GM23338 (cell line): ENCODE measurements at regions not wholly inside any gene's neighbourhood (a gene's known extent, or its start where the extent isn't known, plus 50 kb on each side); places are given as distances from the start of the nearest gene placed in this dataset.

Experiments
- ATAC-seq: fragments of 200-7000 bp; cut with Tn5 transposase; 3 replicates; pipeline ENCODE4 v1.9.1; 2020
- DNase-seq: peaks from one replicate; pipeline ENCODE4 v3.0.0-alpha.2; 2015; ENCODE audit warnings: low spot score
- H2AFZ ChIP-seq: fragments of 200-600 bp; sonication (generic); 2 replicates; pipeline ENCODE4 v1.8.0; 2016; ENCODE audit warnings: antibody characterized with exemption, mild to moderate bottlenecking, moderate library complexity
- H3F3A ChIP-seq: fragments of 200-600 bp; sonication (generic); replicated peaks from 2 replicates; pipeline ENCODE4 v1.8.0; 2017; ENCODE audit warnings: antibody characterized with exemption, mixed run types, low read depth
- H3K27ac ChIP-seq: fragments of 200-600 bp; sonication (generic); 2 replicates; pipeline ENCODE4 v1.6.1; 2016; ENCODE audit warnings: low read depth
- H3K27me3 ChIP-seq: fragments of 200-600 bp; sonication (generic); 2 replicates; pipeline ENCODE4 v1.8.0; 2016; ENCODE audit warnings: mild to moderate bottlenecking, mixed run types, moderate library complexity; ENCODE audit not compliant: insufficient read depth
- H3K36me3 ChIP-seq: fragments of 200-600 bp; sonication (generic); 2 replicates; pipeline ENCODE4 v1.8.0; 2016; ENCODE audit warnings: mild to moderate bottlenecking; ENCODE audit not compliant: insufficient read depth
- H3K4me1 ChIP-seq: fragments of 200-600 bp; sonication (generic); 2 replicates; pipeline ENCODE4 v1.8.0; 2016; ENCODE audit warnings: mild to moderate bottlenecking, moderate library complexity; ENCODE audit not compliant: insufficient read depth
- H3K4me2 ChIP-seq: fragments of 200-600 bp; sonication (generic); 2 replicates; pipeline ENCODE4 v1.7.1; 2017; ENCODE audit warnings: mixed run types
- H3K4me3 ChIP-seq: fragments of 200-600 bp; sonication (generic); 2 replicates; pipeline ENCODE4 v1.6.1; 2016; ENCODE audit warnings: mixed run types
- H3K79me2 ChIP-seq: fragments of 200-600 bp; sonication (generic); replicated peaks from 2 replicates; pipeline ENCODE4 v1.8.0; 2017; ENCODE audit warnings: mild to moderate bottlenecking; ENCODE audit not compliant: insufficient read depth
- H3K9me2 ChIP-seq: fragments of 200-600 bp; sonication (generic); 2 replicates; pipeline ENCODE4 v1.8.0; 2017; ENCODE audit not compliant: insufficient read depth
- H4K20me1 ChIP-seq: fragments of 200-600 bp; sonication (generic); replicated peaks from 2 replicates; pipeline ENCODE4 v1.8.0; 2017; ENCODE audit warnings: mild to moderate bottlenecking; ENCODE audit not compliant: insufficient read depth
- H3K27ac Mint-ChIP-seq: 2 replicates; pipeline ENCODE4 v1.8.0; 2020; ENCODE audit warnings: inconsistent platforms, mild to moderate bottlenecking, moderate library complexity, mixed read lengths
- H3K27me3 Mint-ChIP-seq: 3 replicates; pipeline ENCODE4 v1.8.0; 2022; ENCODE audit warnings: low read depth, mild to moderate bottlenecking, moderate library complexity, mixed read lengths, inconsistent platforms; ENCODE audit not compliant: insufficient read depth, poor library complexity
- H3K36me3 Mint-ChIP-seq: 3 replicates; pipeline ENCODE4 v1.8.0; 2021; ENCODE audit warnings: low read depth, mild to moderate bottlenecking, inconsistent platforms, moderate library complexity, mixed read lengths
- H3K4me1 Mint-ChIP-seq: 3 replicates; pipeline ENCODE4 v1.8.0; 2020; ENCODE audit warnings: mild to moderate bottlenecking, inconsistent platforms, mixed read lengths
- H3K4me3 Mint-ChIP-seq: 3 replicates; pipeline ENCODE4 v1.8.0; 2021; ENCODE audit warnings: moderate library complexity, mild to moderate bottlenecking, inconsistent platforms, mixed read lengths
- H3K9me3 Mint-ChIP-seq: 3 replicates; pipeline ENCODE4 v1.8.0; 2020; ENCODE audit warnings: moderate library complexity, mild to moderate bottlenecking, inconsistent platforms, mixed read lengths
- CREB1 ChIP-seq: fragments of 250-450 bp; sonication (Bioruptor Pico); IDR thresholded peaks from 2 replicates; pipeline ENCODE4 v1.5.0; 2020; ENCODE audit warnings: low read depth, mild to moderate bottlenecking, moderate library complexity
- CTCF ChIP-seq, 2 experiments: fragments of 200-600 bp in 1 of 2; sonication (generic) in 1 of 2; conservative IDR thresholded peaks; 2 replicates each; pipeline versions ENCODE4 v1.5.1 to v1.6.1; 2016 to 2017; ENCODE audit warnings: antibody characterized with exemption in 2 of 2, low read depth in 2 of 2, mild to moderate bottlenecking in 2 of 2, moderate library complexity in 1 of 2
- ETS1 ChIP-seq: IDR thresholded peaks from 2 replicates; pipeline ENCODE4 v1.6.1; 2016; ENCODE audit warnings: antibody characterized with exemption
- EZH2 ChIP-seq: fragments of 200-600 bp; sonication (generic); IDR thresholded peaks from one replicate; pipeline ENCODE4 v1.8.0; 2017; ENCODE audit warnings: antibody characterized with exemption, mild to moderate bottlenecking, low read depth; ENCODE audit not compliant: unreplicated experiment
- JUNB ChIP-seq: IDR thresholded peaks from one replicate; pipeline ENCODE4 v1.6.1; 2016; ENCODE audit warnings: antibody characterized with exemption; ENCODE audit not compliant: unreplicated experiment
- NANOG ChIP-seq: IDR thresholded peaks from 2 replicates; pipeline ENCODE4 v1.6.1; 2016; ENCODE audit warnings: antibody characterized with exemption, borderline replicate concordance
- POLR2AphosphoS5 ChIP-seq: IDR thresholded peaks from 2 replicates; pipeline ENCODE4 v1.6.1; 2016; ENCODE audit warnings: antibody characterized with exemption, low read depth
- REST ChIP-seq: IDR thresholded peaks from one replicate; pipeline ENCODE4 v1.6.1; 2018; ENCODE audit warnings: antibody characterized with exemption; ENCODE audit not compliant: unreplicated experiment
- STAT1 ChIP-seq: IDR thresholded peaks from one replicate; pipeline ENCODE4 v1.6.1; 2016; ENCODE audit warnings: antibody characterized with exemption; ENCODE audit not compliant: unreplicated experiment
- ZNF114 ChIP-seq: fragments of 250-450 bp; sonication (Bioruptor Pico); IDR thresholded peaks from 2 replicates; pipeline ENCODE4 v1.5.0; 2020; ENCODE audit warnings: mild to moderate bottlenecking, moderate library complexity

- Mint-ChIP-seq H3K4me3 (no peak overlapping the region), H3K4me1 (peaks cover 37% of the 10 kb centered on the region), H3K36me3 (no peaks in the 10 kb centered on the region), H3K27ac (no peak overlapping the region), H3K9me3 (no peaks in the 10 kb centered on the region), H3K27me3 (peaks cover 36% of the 10 kb centered on the region)
- no peaks in the 10 kb centered on the region for H3K9me2 ChIP-seq
- H3K27ac ChIP-seq, result no peak overlapping the region
- peaks cover 25% of the 10 kb centered on the region for H3K4me1 ChIP-seq
- no peaks in the 10 kb centered on the region for H3K36me3 ChIP-seq
- H3K27me3 ChIP-seq, result peaks cover 49% of the 10 kb centered on the region
- no peaks in the 10 kb centered on the region for H3F3A ChIP-seq
- no peaks in the 10 kb centered on the region for H4K20me1 ChIP-seq
- TF ChIP-seq JUNB (no peak), POLR2AphosphoS5 (no peak), NANOG (no peak)
- no peak overlapping the region for H3K4me3 ChIP-seq
- DNase-seq (peak; percentile 30), ATAC-seq (peak; percentile 53)
- H2AFZ ChIP-seq, result no peak overlapping the region
- H3K4me2 ChIP-seq, result 0 out of 2 replicates have a peak overlapping the region, but pooled peaks have one; percentile 17
- no peaks in the 10 kb centered on the region for H3K79me2 ChIP-seq
Observed at GRCh38 chr13:54383604-54384003, 1355.0 kb downstream of the OLFM4 start.

- no peaks in the 10 kb centered on the region for H4K20me1 ChIP-seq
- no peak overlapping the region for H2AFZ ChIP-seq
- DNase-seq (peak; percentile 81), ATAC-seq (peak; percentile 93)
- no peak overlapping the region for H3K4me3 ChIP-seq
- no peaks in the 10 kb centered on the region for H3F3A ChIP-seq
- H3K79me2 ChIP-seq, result no peaks in the 10 kb centered on the region
- no peak overlapping the region for H3K4me3 Mint-ChIP-seq
- H3K36me3 Mint-ChIP-seq, result no peaks in the 10 kb centered on the region
- H3K9me2 ChIP-seq, result no peaks in the 10 kb centered on the region
- no peak overlapping the region for H3K4me2 ChIP-seq
- H3K27me3 ChIP-seq, result peaks cover 74% of the 10 kb centered on the region
- H3K27ac Mint-ChIP-seq, result no peak overlapping the region
- no peak overlapping the region for H3K27ac ChIP-seq
- peaks cover 33% of the 10 kb centered on the region for H3K4me1 Mint-ChIP-seq
- no peaks in the 10 kb centered on the region for H3K36me3 ChIP-seq
- H3K4me1 ChIP-seq, result peaks cover 13% of the 10 kb centered on the region
- H3K9me3 Mint-ChIP-seq, result no peaks in the 10 kb centered on the region
- TF ChIP-seq CTCF (conservative IDR thresholded peaks at IDR 0.05; ENCODE audit: low read depth in 2 of 2) (no peak), JUNB (no peak), POLR2AphosphoS5 (peak; percentile 37; the same call in 1 of the 2 replicates), NANOG (peak; percentile 60; the same call in 1 of the 2 replicates)
- peaks cover 43% of the 10 kb centered on the region for H3K27me3 Mint-ChIP-seq
Observed at GRCh38 chr13:54387625-54388024, 1359.0 kb downstream of the OLFM4 start.

- Histone ChIP-seq H3K36me3 (no peaks in the 10 kb centered on the region), H3K4me3 (no peak overlapping the region), H3K4me2 (no peak overlapping the region), H3K4me1 (peaks cover 10% of the 10 kb centered on the region), H3K9me2 (no peaks in the 10 kb centered on the region), H2AFZ (no peak overlapping the region), H3K79me2 (no peaks in the 10 kb centered on the region), H3F3A (0 out of 2 replicates have a peak, but pooled peaks cover 4% of the 10 kb centered on the region), H3K27me3 (peaks cover 52% of the 10 kb centered on the region), H3K27ac (no peak overlapping the region), H4K20me1 (no peaks in the 10 kb centered on the region)
- Mint-ChIP-seq H3K4me1 (peaks cover 38% of the 10 kb centered on the region), H3K36me3 (no peaks in the 10 kb centered on the region), H3K9me3 (no peaks in the 10 kb centered on the region), H3K27ac (no peak overlapping the region), H3K27me3 (peaks cover 34% of the 10 kb centered on the region), H3K4me3 (no peak overlapping the region)
- DNase-seq (no peak), ATAC-seq (no peak)
- TF ChIP-seq CREB1 (CRISPR knock-in tag) (no peak), CTCF (conservative IDR thresholded peaks at IDR 0.05; ENCODE audit: low read depth in 2 of 2) (no peak), EZH2 (no peak), ZNF114 (no peak), JUNB (no peak), POLR2AphosphoS5 (no peak), NANOG (no peak), ETS1 (no peak), REST (no peak), STAT1 (no peak)
Observed at GRCh38 chr13:54390841-54391240, 1362.2 kb downstream of the OLFM4 start.
